ENCODE measurements at regions not wholly inside any gene's neighbourhood (a gene's known extent, or its start where the extent isn't known, plus 50 kb on each side); places are given as distances from the start of the nearest gene placed in this dataset.

DNA sequence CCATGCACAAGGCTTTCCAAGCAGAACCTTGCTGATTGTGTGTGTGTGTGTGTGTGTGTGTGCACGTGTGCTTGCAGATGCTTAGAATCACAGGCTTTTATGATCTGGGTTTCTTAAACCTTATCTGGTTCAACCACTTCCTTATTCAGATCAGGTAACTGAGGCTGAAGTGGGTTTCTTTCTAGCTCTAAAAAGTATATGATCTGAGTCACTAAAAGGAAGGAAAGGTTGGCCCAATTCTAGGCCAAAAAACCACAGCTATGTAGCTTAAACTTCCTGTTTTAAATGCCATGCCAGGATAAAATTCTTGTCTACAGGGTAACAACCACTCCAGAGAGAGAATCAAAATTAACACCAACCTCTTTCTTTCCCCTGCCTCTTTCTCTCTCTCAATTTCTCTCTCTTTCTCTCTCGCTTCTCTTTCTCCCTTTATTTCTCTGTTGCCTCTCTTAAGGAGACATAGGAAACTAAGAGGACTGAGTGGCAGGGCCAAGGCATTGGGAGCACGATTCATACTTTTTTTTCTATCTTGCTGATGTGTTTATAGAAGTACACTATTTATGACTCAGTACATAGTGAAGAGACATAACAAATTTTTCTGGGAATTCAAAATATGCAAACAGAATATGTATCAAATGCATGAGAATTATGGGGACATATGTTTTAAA is 140.3 kb downstream of the TRIB2 start:
- Histone ChIP-seq H3K27ac (ENCODE audit: low read length) (peak overlapping the region; percentile 48; the same call in 1 of the 2 replicates), H3K9me3 (replicated peaks; ENCODE audit: insufficient read depth, low read length) (no peaks in the 10 kb centered on the region), H3K9me2 (replicated peaks; ENCODE audit: insufficient read depth, low read length) (no peaks in the 10 kb centered on the region), H4K20me1 (ENCODE audit: insufficient read depth, low read length) (no peaks in the 10 kb centered on the region), H3K79me2 (ENCODE audit: low read length) (no peaks in the 10 kb centered on the region), H3K4me1 (ENCODE audit: low read length) (peaks cover 35% of the 10 kb centered on the region), H3K9ac (ENCODE audit: low read length) (no peak overlapping the region), H2AFZ (ENCODE audit: low read length) (peak overlapping the region; percentile 42; the same call in 1 of the 2 replicates), H3K36me3 (replicated peaks; ENCODE audit: insufficient read depth, low read length) (no peaks in the 10 kb centered on the region), H3F3A (ENCODE audit: insufficient read depth, low read length) (peaks cover 9% of the 10 kb centered on the region; the same call in 1 of the 2 replicates), H3K4me2 (ENCODE audit: low read depth, low read length) (peak overlapping the region; percentile 33), H3K27me3 (replicated peaks; ENCODE audit: insufficient read depth, low read length) (no peaks in the 10 kb centered on the region), H3K4me3 (ENCODE audit: low read length) (0 out of 2 replicates have a peak overlapping the region, but pooled peaks have one; percentile 13)
- TF ChIP-seq, protein P1, sequence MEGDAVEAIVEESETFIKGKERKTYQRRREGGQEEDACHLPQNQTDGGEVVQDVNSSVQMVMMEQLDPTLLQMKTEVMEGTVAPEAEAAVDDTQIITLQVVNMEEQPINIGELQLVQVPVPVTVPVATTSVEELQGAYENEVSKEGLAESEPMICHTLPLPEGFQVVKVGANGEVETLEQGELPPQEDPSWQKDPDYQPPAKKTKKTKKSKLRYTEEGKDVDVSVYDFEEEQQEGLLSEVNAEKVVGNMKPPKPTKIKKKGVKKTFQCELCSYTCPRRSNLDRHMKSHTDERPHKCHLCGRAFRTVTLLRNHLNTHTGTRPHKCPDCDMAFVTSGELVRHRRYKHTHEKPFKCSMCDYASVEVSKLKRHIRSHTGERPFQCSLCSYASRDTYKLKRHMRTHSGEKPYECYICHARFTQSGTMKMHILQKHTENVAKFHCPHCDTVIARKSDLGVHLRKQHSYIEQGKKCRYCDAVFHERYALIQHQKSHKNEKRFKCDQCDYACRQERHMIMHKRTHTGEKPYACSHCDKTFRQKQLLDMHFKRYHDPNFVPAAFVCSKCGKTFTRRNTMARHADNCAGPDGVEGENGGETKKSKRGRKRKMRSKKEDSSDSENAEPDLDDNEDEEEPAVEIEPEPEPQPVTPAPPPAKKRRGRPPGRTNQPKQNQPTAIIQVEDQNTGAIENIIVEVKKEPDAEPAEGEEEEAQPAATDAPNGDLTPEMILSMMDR (IDR thresholded peaks at IDR 0.05; ENCODE audit: low read length) = no peak
- no peak for TF ChIP-seq EZH2 (optimal IDR thresholded peaks at IDR 0.05; ENCODE audit: low read depth, low read length)
- no peak for TF ChIP-seq EZH2phosphoT487 (IDR thresholded peaks at IDR 0.05; ENCODE audit: low read length)
- peak; percentile 86 for DNase-seq

DNA sequence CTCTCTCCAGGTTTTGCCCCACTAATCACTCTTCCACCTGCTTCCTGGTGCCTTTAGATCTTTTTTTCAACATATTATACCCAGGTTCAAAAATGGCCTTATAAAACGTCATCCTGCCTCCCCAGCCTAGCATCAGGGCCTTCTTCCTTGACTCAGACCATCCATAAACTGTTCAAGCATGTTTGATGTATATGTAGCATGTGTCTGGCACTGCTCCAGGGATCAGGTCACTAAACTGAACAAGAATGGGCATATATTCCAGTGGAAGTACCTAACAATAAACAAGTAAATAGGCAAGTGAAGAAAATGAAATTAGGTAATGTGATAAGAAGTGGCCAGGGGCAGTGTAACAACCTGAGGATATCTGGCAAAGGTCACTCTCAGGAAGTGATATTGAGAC is 141.2 kb downstream of the TRIB2 start:
- TF ChIP-seq, protein P1 (IDR thresholded peaks at IDR 0.05; ENCODE audit: low read length) = no peak
- TF ChIP-seq EZH2 (optimal IDR thresholded peaks at IDR 0.05; ENCODE audit: low read depth, low read length) = no peak
- no peak for TF ChIP-seq EZH2phosphoT487 (IDR thresholded peaks at IDR 0.05; ENCODE audit: low read length)
- H2AFZ ChIP-seq (ENCODE audit: low read length) = no peak overlapping the region
- no peaks in the 10 kb centered on the region for H3K9me3 ChIP-seq (replicated peaks; ENCODE audit: insufficient read depth, low read length)
- H3K4me3 ChIP-seq (ENCODE audit: low read length) = no peak overlapping the region
- no peaks in the 10 kb centered on the region for H4K20me1 ChIP-seq (ENCODE audit: insufficient read depth, low read length)
- H3K79me2 ChIP-seq (ENCODE audit: low read length) = no peaks in the 10 kb centered on the region
- no peak overlapping the region for H3K27ac ChIP-seq (ENCODE audit: low read length)
- H3K4me2 ChIP-seq (ENCODE audit: low read depth, low read length) = 0 out of 2 replicates have a peak overlapping the region, but pooled peaks have one; percentile 33
- H3K9me2 ChIP-seq (replicated peaks; ENCODE audit: insufficient read depth, low read length) = no peaks in the 10 kb centered on the region
- peaks cover 35% of the 10 kb centered on the region for H3K4me1 ChIP-seq (ENCODE audit: low read length)
- no peak overlapping the region for H3K9ac ChIP-seq (ENCODE audit: low read length)
- H3K36me3 ChIP-seq (replicated peaks; ENCODE audit: insufficient read depth, low read length) = no peaks in the 10 kb centered on the region
- H3F3A ChIP-seq (ENCODE audit: insufficient read depth, low read length) = peaks cover 9% of the 10 kb centered on the region; the same call in 1 of the 2 replicates
- no peak for DNase-seq
- H3K27me3 ChIP-seq (replicated peaks; ENCODE audit: insufficient read depth, low read length) = no peaks in the 10 kb centered on the region

DNA sequence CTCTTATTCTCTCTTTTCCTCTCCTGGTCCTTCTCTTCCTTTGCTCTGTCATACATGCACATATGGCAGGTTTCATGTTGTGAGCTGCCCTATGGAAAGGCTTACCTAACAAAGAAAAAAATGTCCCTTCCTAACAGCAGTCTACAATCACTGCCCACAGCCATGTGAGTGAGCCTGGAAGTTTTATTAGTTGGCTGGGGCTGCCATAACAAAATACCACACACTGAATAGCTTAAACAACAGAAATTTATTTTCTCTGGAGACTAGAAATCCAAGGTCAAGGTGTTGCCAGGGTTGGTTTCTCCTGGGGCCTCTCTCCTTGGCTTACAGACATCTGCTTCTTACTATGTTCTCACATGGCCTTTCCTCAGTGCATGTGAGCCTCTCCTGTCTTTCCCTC is 142.1 kb downstream of the TRIB2 start:
- Histone ChIP-seq H3K27ac (ENCODE audit: low read length) (no peak overlapping the region), H4K20me1 (ENCODE audit: insufficient read depth, low read length) (no peaks in the 10 kb centered on the region), H3K4me3 (ENCODE audit: low read length) (no peak overlapping the region), H3K9ac (ENCODE audit: low read length) (no peak overlapping the region), H3K27me3 (replicated peaks; ENCODE audit: insufficient read depth, low read length) (no peaks in the 10 kb centered on the region), H3K4me1 (ENCODE audit: low read length) (peaks cover 35% of the 10 kb centered on the region), H3K4me2 (ENCODE audit: low read depth, low read length) (no peak overlapping the region), H3K79me2 (ENCODE audit: low read length) (no peaks in the 10 kb centered on the region), H3F3A (ENCODE audit: insufficient read depth, low read length) (peaks cover 9% of the 10 kb centered on the region; the same call in 1 of the 2 replicates), H2AFZ (ENCODE audit: low read length) (no peak overlapping the region), H3K9me3 (replicated peaks; ENCODE audit: insufficient read depth, low read length) (no peaks in the 10 kb centered on the region), H3K36me3 (replicated peaks; ENCODE audit: insufficient read depth, low read length) (no peaks in the 10 kb centered on the region), H3K9me2 (replicated peaks; ENCODE audit: insufficient read depth, low read length) (no peaks in the 10 kb centered on the region)
- no peak for DNase-seq
- TF ChIP-seq EZH2 (optimal IDR thresholded peaks at IDR 0.05; ENCODE audit: low read depth, low read length) (no peak), EZH2phosphoT487 (IDR thresholded peaks at IDR 0.05; ENCODE audit: low read length) (no peak)
- TF ChIP-seq, protein P1 (IDR thresholded peaks at IDR 0.05; ENCODE audit: low read length) = no peak
